ENCODE measurements at regions not wholly inside any gene's neighbourhood (a gene's known extent, or its start where the extent isn't known, plus 50 kb on each side); places are given as distances from the start of the nearest gene placed in this dataset.
"Not testable (repeated sequence)": the region's sequence is repeated elsewhere in the genome, so short reads cannot be mapped to it uniquely, and the experiment has no call there.

GRCh38 chr2:94767336-94767735, 103.9 kb upstream of the TEKT4 start:
- peaks cover 3% of the 10 kb centered on the region for H3K27me3 Mint-ChIP-seq (ENCODE audit: insufficient read depth)
- no peak overlapping the region for H3K27ac Mint-ChIP-seq
- peaks cover 14% of the 10 kb centered on the region for H3K9me3 Mint-ChIP-seq
- DNase-seq, result no peak
- no peak for TF ChIP-seq CTCF (IDR thresholded peaks at IDR 0.05)
- H3K4me3 Mint-ChIP-seq, result no peak overlapping the region
- no peaks in the 10 kb centered on the region for H3K4me1 Mint-ChIP-seq (ENCODE audit: low read depth)
- H3K36me3 Mint-ChIP-seq (ENCODE audit: low read depth), result no peaks in the 10 kb centered on the region

- Mint-ChIP-seq H3K27me3 (ENCODE audit: insufficient read depth) (peaks cover 3% of the 10 kb centered on the region; the same call in 1 of the 2 replicates), H3K9me3 (peaks cover 4% of the 10 kb centered on the region; the same call in 1 of the 2 replicates)
- no peak for TF ChIP-seq CTCF (IDR thresholded peaks at IDR 0.05)
Measured at GRCh38 chr2:94769733-94770132, 101.5 kb upstream of the TEKT4 start.

GRCh38 chr2:94774851-94775250, 96.4 kb upstream of the TEKT4 start:
- H3K9me3 Mint-ChIP-seq, result peaks cover 4% of the 10 kb centered on the region; the same call in 1 of the 2 replicates
- no peaks in the 10 kb centered on the region for H3K4me1 Mint-ChIP-seq (ENCODE audit: low read depth)
- no peak for DNase-seq
- H3K4me3 Mint-ChIP-seq, result no peak overlapping the region
- no peak for TF ChIP-seq CTCF (IDR thresholded peaks at IDR 0.05)
- H3K36me3 Mint-ChIP-seq (ENCODE audit: low read depth), result no peaks in the 10 kb centered on the region
- peaks cover 2% of the 10 kb centered on the region; the same call in 1 of the 2 replicates for H3K27me3 Mint-ChIP-seq (ENCODE audit: insufficient read depth)
- no peak overlapping the region for H3K27ac Mint-ChIP-seq

More at GRCh38 chr2:94769733-94770132, 101.5 kb upstream of the TEKT4 start:
- no peak for DNase-seq
- no peak overlapping the region for H3K4me3 Mint-ChIP-seq
- no peaks in the 10 kb centered on the region for H3K4me1 Mint-ChIP-seq (ENCODE audit: low read depth)
- no peak overlapping the region for H3K27ac Mint-ChIP-seq
- H3K36me3 Mint-ChIP-seq (ENCODE audit: low read depth), result no peaks in the 10 kb centered on the region

- no peaks in the 10 kb centered on the region for H3K9me3 Mint-ChIP-seq
- H3K36me3 Mint-ChIP-seq (ENCODE audit: low read depth), result no peaks in the 10 kb centered on the region
- TF ChIP-seq CTCF (IDR thresholded peaks at IDR 0.05), result no peak
- H3K4me1 Mint-ChIP-seq (ENCODE audit: low read depth), result no peaks in the 10 kb centered on the region
- no peak overlapping the region for H3K27ac Mint-ChIP-seq
- H3K4me3 Mint-ChIP-seq, result no peak overlapping the region
- H3K27me3 Mint-ChIP-seq (ENCODE audit: insufficient read depth), result peaks cover 2% of the 10 kb centered on the region; the same call in 1 of the 2 replicates
- no peak for DNase-seq
Measured at GRCh38 chr2:94776036-94776435, 95.2 kb upstream of the TEKT4 start.

- DNase-seq; H3K9me3 Mint-ChIP-seq; H3K27ac Mint-ChIP-seq; H3K4me1 Mint-ChIP-seq (ENCODE audit: low read depth); H3K27me3 Mint-ChIP-seq (ENCODE audit: insufficient read depth); H3K36me3 Mint-ChIP-seq (ENCODE audit: low read depth); H3K4me3 Mint-ChIP-seq: not testable (repeated sequence)
Measured at GRCh38 chr2:94785105-94785504, 86.1 kb upstream of the TEKT4 start.

GRCh38 chr2:94786424-94786823, 84.8 kb upstream of the TEKT4 start:
- not testable (repeated sequence) for H3K4me1 Mint-ChIP-seq (ENCODE audit: low read depth); DNase-seq; H3K27me3 Mint-ChIP-seq (ENCODE audit: insufficient read depth); H3K27ac Mint-ChIP-seq; H3K9me3 Mint-ChIP-seq; H3K36me3 Mint-ChIP-seq (ENCODE audit: low read depth); H3K4me3 Mint-ChIP-seq

- not testable (repeated sequence) for H3K4me3 Mint-ChIP-seq; H3K9me3 Mint-ChIP-seq; H3K36me3 Mint-ChIP-seq (ENCODE audit: low read depth); H3K27ac Mint-ChIP-seq; DNase-seq; H3K27me3 Mint-ChIP-seq (ENCODE audit: insufficient read depth); H3K4me1 Mint-ChIP-seq (ENCODE audit: low read depth)
Measured at GRCh38 chr2:94790169-94790568, 81.1 kb upstream of the TEKT4 start.
